ENCODE measurements at regions not wholly inside any gene's neighbourhood (a gene's known extent, or its start where the extent isn't known, plus 50 kb on each side); places are given as distances from the start of the nearest gene placed in this dataset.

DNA sequence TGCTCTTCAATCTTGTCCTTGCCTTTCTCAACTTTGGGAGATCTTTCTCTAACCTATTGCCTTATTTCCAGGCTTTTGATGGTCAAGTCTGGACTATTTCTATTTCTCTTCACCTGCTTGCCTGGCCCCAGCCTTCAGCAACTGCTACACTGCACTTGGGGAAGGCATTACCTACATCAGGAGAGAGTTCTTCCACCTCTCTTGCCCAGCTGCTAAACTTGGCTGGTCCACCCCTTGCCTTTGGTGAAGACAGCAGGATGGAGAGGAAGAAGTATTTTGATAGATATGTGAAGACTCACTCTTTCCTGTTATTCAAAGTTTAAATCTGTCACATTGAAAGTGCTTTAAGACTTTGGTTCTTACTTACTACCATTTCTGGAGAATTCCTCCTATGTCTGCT lies 574.8 kb downstream of the ZPLD1 start:
- TF ChIP-seq, protein P1, sequence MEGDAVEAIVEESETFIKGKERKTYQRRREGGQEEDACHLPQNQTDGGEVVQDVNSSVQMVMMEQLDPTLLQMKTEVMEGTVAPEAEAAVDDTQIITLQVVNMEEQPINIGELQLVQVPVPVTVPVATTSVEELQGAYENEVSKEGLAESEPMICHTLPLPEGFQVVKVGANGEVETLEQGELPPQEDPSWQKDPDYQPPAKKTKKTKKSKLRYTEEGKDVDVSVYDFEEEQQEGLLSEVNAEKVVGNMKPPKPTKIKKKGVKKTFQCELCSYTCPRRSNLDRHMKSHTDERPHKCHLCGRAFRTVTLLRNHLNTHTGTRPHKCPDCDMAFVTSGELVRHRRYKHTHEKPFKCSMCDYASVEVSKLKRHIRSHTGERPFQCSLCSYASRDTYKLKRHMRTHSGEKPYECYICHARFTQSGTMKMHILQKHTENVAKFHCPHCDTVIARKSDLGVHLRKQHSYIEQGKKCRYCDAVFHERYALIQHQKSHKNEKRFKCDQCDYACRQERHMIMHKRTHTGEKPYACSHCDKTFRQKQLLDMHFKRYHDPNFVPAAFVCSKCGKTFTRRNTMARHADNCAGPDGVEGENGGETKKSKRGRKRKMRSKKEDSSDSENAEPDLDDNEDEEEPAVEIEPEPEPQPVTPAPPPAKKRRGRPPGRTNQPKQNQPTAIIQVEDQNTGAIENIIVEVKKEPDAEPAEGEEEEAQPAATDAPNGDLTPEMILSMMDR (optimal IDR thresholded peaks at IDR 0.05 in 1 of 3, IDR thresholded peaks at IDR 0.05 in 1 of 3, conservative IDR thresholded peaks at IDR 0.05 in 1 of 3; ENCODE audit: extremely low read depth in 1 of 3, insufficient read depth in 2 of 3, low read length in 3 of 3), result no peak
- no peak for TF ChIP-seq EZH2 (IDR thresholded peaks at IDR 0.05; ENCODE audit: low read length)
